IPS-18a (cell line): ENCODE measurements at regions not wholly inside any gene's neighbourhood (a gene's known extent, or its start where the extent isn't known, plus 50 kb on each side); places are given as distances from the start of the nearest gene placed in this dataset.

ENCODE experiments used
- H3K27ac ChIP-seq: one replicate; pipeline ENCODE4 v1.5.1; 2013; ENCODE audit warnings: low read length
- H3K27me3 ChIP-seq: one replicate; pipeline ENCODE4 v1.6.1; 2013; ENCODE audit warnings: mild to moderate bottlenecking, low read length; ENCODE audit not compliant: control insufficient read depth, insufficient read depth
- H3K36me3 ChIP-seq: one replicate; pipeline ENCODE4 v1.6.1; 2013; ENCODE audit warnings: low read depth, low read length; ENCODE audit not compliant: control insufficient read depth
- H3K4me1 ChIP-seq: one replicate; pipeline ENCODE4 v1.6.1; 2013; ENCODE audit warnings: low read depth, low read length; ENCODE audit not compliant: control insufficient read depth
- H3K4me3 ChIP-seq: one replicate; pipeline ENCODE4 v1.5.1; 2013; ENCODE audit warnings: low read length
- H3K9ac ChIP-seq: one replicate; pipeline ENCODE4 v1.6.1; 2013; ENCODE audit warnings: mild to moderate bottlenecking, low read length, moderate library complexity
- H3K9me3 ChIP-seq: one replicate; pipeline ENCODE4 v1.6.1; 2013; ENCODE audit warnings: low read depth, low read length; ENCODE audit not compliant: control insufficient read depth

DNA sequence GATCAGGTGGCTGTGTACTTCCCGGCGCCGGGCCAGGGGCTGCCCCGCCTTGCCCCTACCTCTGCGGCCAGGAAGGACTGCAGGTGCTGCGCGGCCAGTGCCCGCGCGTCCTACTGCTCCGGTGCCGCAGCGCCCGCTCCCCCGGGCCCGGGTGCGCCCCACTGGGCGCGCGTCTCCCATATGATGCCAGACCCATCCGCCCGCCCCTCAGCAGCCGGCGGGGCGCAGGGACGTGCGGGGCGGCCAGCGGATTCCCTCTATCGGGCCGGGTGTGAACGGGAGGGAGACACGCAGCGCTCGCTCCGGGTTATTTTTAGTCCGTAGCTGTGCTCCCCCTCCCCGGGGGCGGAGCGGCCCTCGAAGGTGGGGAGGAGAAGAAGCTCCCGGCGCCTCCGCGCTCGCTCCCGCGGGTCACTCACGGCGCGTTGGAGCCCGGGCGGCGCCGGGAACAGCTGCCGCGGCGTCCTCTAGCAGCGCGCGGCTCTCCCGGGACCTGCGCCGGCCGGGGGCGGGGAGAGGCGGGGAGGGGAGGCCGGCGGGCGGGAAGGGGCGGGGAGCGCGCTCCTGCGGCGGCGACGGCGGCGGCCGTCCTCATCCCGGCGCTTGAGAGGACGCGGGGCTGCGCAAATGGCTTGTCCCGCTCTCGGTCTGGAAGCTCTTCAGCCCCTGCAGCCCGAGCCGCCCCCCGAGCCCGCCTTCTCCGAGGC, 103.6 kb downstream of the UCHL1 start:
- Histone ChIP-seq H3K27ac (no peak overlapping the region), H3K9me3 (no peaks in the 10 kb centered on the region), H3K36me3 (no peaks in the 10 kb centered on the region), H3K4me1 (peaks cover 39% of the 10 kb centered on the region), H3K27me3 (peaks cover 78% of the 10 kb centered on the region), H3K9ac (no peak overlapping the region), H3K4me3 (peak overlapping the region; percentile 64)

DNA sequence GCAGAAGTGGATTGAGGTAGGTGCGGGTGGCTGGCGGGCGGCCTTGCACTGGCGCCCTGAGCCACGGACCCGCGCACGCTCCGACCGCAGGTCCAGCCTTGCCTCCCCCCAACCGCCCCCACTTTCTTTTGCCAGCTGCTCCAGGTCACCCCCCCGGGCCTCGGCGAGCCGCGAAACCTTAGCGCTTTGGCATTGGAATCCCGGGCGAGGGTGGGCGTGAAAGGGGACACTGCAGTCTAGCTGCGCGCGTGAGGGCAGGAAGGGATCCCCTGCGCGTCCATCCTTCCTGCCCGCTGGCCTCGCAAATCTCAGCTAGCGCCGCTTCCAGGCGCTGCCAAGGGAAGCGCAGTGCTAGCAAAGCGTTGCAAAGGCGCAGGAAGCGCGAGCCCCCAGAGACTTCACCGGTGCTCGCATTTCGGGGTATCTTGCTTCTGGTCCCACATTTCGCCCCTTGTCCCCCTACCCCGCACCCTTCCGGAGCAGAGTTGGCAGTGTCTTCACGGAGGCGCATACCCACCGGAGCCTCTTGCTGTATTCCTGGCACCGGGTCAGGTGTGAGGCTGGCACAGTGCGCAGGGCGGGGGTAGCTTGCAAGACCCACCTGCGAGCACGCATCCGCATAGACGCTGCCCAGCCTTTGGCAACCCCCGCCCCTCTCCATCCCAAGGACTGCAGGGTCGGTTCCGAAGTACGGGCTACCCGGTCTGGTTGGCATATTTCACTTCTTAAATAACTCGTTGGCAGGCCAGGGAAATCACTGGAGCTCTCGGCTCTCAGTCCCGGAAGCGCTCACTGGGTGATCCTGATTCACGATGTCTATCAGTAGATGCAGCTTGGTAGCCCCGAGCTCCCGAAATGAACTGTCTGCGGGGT, 104.4 kb downstream of the UCHL1 start:
- no peaks in the 10 kb centered on the region for H3K9me3 ChIP-seq
- peaks cover 86% of the 10 kb centered on the region for H3K27me3 ChIP-seq
- no peaks in the 10 kb centered on the region for H3K36me3 ChIP-seq
- no peak overlapping the region for H3K9ac ChIP-seq
- peak overlapping the region; percentile 64 for H3K4me3 ChIP-seq
- peaks cover 47% of the 10 kb centered on the region for H3K4me1 ChIP-seq
- H3K27ac ChIP-seq: no peak overlapping the region

DNA sequence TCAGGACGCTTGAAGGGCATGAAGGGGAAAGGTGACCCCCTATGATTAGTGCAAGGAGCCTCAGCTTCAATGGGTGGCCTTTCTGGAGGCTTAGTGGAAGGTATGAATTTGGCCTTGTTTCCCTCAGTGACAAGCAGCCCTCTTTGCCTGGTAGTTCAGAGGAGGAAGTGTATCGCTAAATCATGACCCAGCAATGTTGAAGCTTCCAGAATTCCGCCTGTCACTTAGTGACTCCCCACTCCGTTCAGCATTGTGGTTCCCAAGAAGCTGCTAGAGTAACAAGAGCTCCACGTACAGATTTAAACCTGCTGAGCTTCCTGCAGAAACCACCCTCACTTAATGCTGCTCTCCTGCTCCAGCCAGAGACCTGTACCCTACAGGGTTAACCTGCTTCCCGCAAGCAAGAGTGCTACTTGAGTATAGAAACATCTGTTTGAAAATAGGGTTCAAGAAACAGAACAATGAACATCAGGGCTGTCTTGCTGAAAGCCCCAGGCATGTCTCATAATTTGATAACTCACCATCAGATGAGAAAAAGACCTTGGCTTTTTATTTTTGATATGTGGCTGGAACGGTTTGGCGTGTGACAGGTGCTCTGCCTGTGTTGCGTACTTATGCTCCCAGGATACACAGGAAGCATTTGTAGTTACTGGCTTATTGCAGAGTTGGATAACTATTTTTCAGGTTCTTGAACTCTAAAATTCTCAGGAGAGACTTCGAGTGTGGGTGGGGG, 105.2 kb downstream of the UCHL1 start:
- Histone ChIP-seq H3K9ac (no peak overlapping the region), H3K27ac (no peak overlapping the region), H3K4me1 (peaks cover 52% of the 10 kb centered on the region), H3K9me3 (no peaks in the 10 kb centered on the region), H3K27me3 (peaks cover 93% of the 10 kb centered on the region), H3K4me3 (peak overlapping the region; percentile 64), H3K36me3 (no peaks in the 10 kb centered on the region)

DNA sequence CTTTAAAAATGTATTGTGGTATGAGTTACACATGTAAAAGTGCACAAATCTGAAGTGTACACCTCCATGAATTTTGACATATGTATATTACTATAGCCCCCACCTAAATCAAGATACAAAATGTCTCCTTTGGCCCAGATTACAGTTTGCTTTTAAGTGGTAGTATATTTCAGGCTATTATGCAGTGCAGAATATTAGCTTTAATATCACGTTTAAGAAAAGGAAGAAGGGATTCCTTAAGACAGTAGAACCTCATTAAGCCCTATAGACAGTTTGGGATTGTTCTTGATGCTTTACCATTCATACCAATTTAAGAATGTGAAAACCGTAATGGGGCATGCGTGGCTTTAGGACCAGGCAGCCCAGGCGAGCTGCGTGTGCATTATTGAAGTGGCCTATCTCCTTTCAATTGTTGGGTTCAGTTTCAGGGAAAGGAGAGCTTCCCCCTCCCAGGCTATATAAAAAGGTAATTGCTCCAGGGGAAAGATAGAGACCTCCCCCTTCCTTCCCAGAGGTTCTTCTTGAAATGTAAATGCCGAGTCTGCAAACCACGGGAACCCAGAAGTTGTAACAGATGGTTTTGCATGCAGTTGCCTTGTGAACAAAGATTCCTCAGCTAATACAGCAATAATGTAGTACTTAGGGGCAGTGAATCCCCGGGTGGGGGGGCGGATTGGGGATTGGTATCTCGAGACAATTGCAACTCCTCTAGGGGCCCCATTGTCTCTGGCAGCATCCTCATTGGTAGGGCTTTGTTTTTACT, 106.1 kb downstream of the UCHL1 start:
- H3K4me3 ChIP-seq: peak overlapping the region; percentile 64

DNA sequence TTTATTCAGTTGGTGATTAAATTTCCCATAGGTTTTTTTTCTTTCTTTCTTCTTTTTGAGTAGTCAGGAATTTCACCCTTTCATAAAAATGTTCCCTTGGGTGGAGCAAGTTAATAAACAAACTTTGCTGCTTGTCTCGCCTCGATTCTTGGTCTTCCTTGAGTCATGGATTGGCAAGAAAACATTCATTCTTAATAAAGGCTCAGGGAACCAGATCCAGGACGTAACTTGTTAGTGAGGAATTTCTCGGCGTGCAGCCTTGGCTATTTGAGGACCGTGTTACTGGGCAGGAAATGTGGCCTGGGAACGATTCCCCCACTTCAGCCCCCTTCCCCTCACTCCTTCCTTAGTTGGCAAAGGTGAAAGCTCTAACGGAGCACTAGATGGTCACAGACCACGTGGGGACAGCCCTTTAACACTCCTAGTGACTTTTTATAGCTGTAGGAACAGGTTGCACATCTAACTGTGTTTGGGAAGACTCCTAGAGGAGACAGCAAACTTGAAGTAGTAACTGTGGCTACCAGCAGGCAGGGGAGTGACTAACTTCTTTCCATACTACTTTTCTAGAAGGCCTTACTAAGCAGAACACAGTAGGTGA, 106.8 kb downstream of the UCHL1 start:
- Histone ChIP-seq H3K27me3 (peaks cover 83% of the 10 kb centered on the region), H3K4me3 (peak overlapping the region; percentile 38), H3K9me3 (no peaks in the 10 kb centered on the region), H3K4me1 (peaks cover 53% of the 10 kb centered on the region), H3K36me3 (no peaks in the 10 kb centered on the region), H3K9ac (no peak overlapping the region), H3K27ac (no peak overlapping the region)

More for the DNA sequence above, 106.1 kb downstream of the UCHL1 start:
- Histone ChIP-seq H3K4me1 (peaks cover 53% of the 10 kb centered on the region), H3K9me3 (no peaks in the 10 kb centered on the region), H3K36me3 (no peaks in the 10 kb centered on the region), H3K9ac (no peak overlapping the region), H3K27me3 (peaks cover 89% of the 10 kb centered on the region), H3K27ac (no peak overlapping the region)

DNA sequence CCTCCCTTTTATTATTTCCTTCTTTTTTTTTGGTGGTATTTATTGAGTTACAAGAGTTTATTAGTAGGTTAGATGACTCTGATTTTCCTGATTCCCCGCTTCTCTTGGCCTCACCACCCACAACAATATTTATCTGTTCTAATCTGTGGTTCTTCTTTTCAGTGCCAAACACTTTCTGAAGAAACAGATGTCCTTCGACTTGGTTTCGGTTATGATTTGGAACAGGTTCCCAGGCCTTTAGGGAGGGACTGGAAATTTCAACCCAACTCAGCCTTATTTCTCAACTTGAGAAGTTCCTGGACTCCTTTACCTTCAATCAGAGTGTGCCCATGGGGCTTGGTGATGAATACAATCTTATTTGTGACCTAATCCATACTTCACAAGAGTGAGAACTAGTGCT, 108.1 kb downstream of the UCHL1 start:
- peaks cover 45% of the 10 kb centered on the region for H3K4me1 ChIP-seq
- H3K9me3 ChIP-seq: no peaks in the 10 kb centered on the region
- peaks cover 69% of the 10 kb centered on the region for H3K27me3 ChIP-seq
- H3K9ac ChIP-seq: no peak overlapping the region
- no peak overlapping the region for H3K27ac ChIP-seq
- no peaks in the 10 kb centered on the region for H3K36me3 ChIP-seq
- H3K4me3 ChIP-seq: no peak overlapping the region

DNA sequence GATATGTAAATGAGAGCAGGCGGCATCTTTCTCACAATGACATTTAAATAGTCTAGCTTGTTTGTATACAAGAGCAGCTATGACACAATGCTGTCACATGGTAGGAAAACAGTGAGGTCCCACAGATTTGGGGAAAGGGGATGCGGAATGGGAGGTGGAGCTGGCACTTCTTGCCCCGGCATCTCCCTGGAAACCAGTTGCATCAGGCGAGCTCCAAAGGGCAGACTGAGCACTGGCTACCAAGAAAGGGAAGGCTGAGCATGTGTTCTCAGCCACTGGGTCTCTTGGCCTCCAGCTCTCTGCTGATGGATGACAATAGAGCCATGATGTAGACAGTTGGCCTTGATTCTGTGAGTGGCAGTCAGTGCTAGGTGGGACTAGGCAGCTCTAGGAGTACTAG, 109.0 kb downstream of the UCHL1 start:
- Histone ChIP-seq H3K4me1 (peaks cover 43% of the 10 kb centered on the region), H3K9me3 (no peaks in the 10 kb centered on the region), H3K9ac (no peak overlapping the region), H3K27me3 (peaks cover 62% of the 10 kb centered on the region), H3K36me3 (no peaks in the 10 kb centered on the region), H3K27ac (no peak overlapping the region), H3K4me3 (no peak overlapping the region)

DNA sequence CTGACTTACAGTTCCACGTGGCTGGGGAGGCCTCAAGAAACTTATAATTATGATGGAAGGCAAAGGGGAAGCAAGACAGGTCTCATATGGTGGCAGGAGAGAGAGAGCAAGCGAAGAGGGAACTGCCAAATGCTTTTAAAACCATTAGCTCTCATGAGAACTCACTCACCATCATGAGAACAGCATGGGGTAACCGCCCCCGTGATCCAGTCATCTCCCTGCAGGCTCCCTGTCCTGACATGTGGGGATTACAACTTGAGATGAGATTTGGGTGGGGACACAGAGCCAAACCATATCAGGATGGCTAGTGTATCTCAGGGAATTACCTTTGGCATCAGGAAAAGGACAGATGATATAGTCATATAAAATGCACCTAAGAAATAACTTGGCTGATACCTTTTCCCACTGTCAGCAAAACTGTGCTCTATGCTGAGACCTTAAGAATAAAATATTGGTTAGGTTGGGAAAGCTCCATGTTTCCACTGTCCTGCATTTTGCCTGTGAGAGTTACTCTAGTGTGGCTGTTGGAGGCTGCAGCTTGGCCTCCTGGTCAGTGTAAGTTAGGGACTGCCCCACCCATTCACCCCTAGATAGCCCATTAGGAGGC, 110.3 kb downstream of the UCHL1 start:
- H3K4me3 ChIP-seq: no peak overlapping the region
- no peak overlapping the region for H3K9ac ChIP-seq
- H3K36me3 ChIP-seq: no peaks in the 10 kb centered on the region
- H3K4me1 ChIP-seq: peaks cover 37% of the 10 kb centered on the region
- H3K27me3 ChIP-seq: peaks cover 49% of the 10 kb centered on the region
- no peak overlapping the region for H3K27ac ChIP-seq
- H3K9me3 ChIP-seq: no peaks in the 10 kb centered on the region

DNA sequence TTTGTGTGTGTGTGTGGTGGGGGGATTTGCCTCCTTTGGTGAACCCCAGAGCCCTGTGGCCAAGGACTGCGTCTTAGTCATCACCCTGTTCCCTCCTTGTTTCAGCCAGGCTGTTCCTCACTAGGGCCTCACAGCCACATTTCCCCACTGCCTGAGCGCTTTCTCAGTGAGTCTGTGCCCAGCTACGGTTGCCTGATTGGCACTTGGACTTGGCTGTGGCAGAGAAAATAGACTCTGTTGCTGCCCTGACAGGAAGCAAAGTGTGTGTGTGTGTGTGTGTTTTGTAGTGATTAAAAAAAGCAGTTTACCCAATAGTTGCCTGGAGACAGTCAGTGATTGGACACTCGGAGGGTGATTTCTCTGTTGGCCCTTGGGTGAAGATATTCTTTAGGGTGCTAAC, 113.0 kb downstream of the UCHL1 start:
- Histone ChIP-seq H3K9me3 (no peaks in the 10 kb centered on the region), H3K27ac (no peak overlapping the region)

DNA sequence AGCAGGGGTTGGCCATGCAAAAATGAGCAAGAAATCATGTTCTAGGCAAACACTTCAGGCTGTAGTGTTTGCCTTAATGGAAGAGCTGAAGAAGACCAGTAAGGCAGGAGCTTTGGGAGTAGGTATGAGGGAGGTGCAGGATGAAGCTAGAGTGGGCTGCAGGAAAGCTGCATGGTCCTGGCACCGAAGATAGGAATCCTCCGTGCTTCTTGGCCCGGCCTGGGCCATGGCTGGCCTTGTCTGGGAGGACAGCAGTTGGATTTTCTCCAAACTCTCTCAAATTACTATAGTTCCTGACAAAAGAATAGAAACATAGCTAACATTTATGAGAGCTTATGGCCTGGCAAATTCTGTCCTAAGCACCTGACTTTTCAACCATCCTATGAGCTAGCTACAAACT, 116.5 kb downstream of the UCHL1 start:
- Histone ChIP-seq H3K4me3 (no peak overlapping the region), H3K4me1 (no peaks in the 10 kb centered on the region), H3K9ac (no peak overlapping the region), H3K27me3 (no peaks in the 10 kb centered on the region), H3K27ac (no peak overlapping the region), H3K9me3 (no peaks in the 10 kb centered on the region), H3K36me3 (no peaks in the 10 kb centered on the region)

More for the DNA sequence above, 113.0 kb downstream of the UCHL1 start:
- H3K27me3 ChIP-seq: peaks cover 22% of the 10 kb centered on the region
- no peak overlapping the region for H3K9ac ChIP-seq
- no peak overlapping the region for H3K4me3 ChIP-seq
- H3K36me3 ChIP-seq: no peaks in the 10 kb centered on the region
- peaks cover 16% of the 10 kb centered on the region for H3K4me1 ChIP-seq
